ENCODE measurements at regions not wholly inside any gene's neighbourhood (a gene's known extent, or its start where the extent isn't known, plus 50 kb on each side); places are given as distances from the start of the nearest gene placed in this dataset.

- TF ChIP-seq LEF1 (IDR thresholded peaks at IDR 0.05; ENCODE audit: borderline replicate concordance) (no peak), PKNOX1 (IDR thresholded peaks at IDR 0.05) (no peak), SP1 (IDR thresholded peaks at IDR 0.05) (no peak), FOXK2 (IDR thresholded peaks at IDR 0.05) (no peak)
These were observed 91.2 kb upstream of the POT1 start for GRCh38 chr7:125020801-125021200.

All from HEK293T (cell line).